IMR-90 (cell line): ENCODE measurements at regions not wholly inside any gene's neighbourhood (a gene's known extent, or its start where the extent isn't known, plus 50 kb on each side); places are given as distances from the start of the nearest gene placed in this dataset.

Experiments
- ATAC-seq: fragments of 200-7000 bp; cut with Tn5 transposase; 2 replicates; pipeline ENCODE4 v1.9.1; 2020; ENCODE audit warnings: low read depth, mild to moderate bottlenecking, moderate library complexity
- BruUV-seq: library from RNA; stranded (reverse); fragments of 400-500 nt; replicated peaks from 2 replicates; lab custom pipeline; 2021; lab: Mats Ljungman, UMichigan
- CTCF ChIA-PET: fragments of 300-600 bp; formaldehyde crosslinking; extraction: SDS; loops from one replicate; lab custom pipeline; 2021; ENCODE audit warnings: antibody characterized with exemption; lab: Yijun Ruan, JAX
- POLR2A ChIA-PET: fragments of 300-600 bp; sonication (Branson Sonifier 250); formaldehyde crosslinking; loops from one replicate; lab custom pipeline; 2022; ENCODE audit warnings: antibody characterized with exemption; ENCODE audit not compliant: unreplicated experiment; lab: Charles Lee
- DNase-seq: peaks from one replicate; pipeline ENCODE4 v3.0.0; 2013
- H2AFZ ChIP-seq: replicated peaks from 2 replicates; pipeline ENCODE3; 2013; ENCODE audit warnings: low read length, mild to moderate bottlenecking; ENCODE audit not compliant: poor library complexity
- H2AK5ac ChIP-seq: 2 replicates; pipeline ENCODE4 v1.6.1; 2013; ENCODE audit warnings: low read depth, low read length, inconsistent platforms
- H2AK9ac ChIP-seq: replicated peaks from 2 replicates; pipeline ENCODE3; 2013; ENCODE audit warnings: mild to moderate bottlenecking, low read depth, low read length, moderate library complexity; ENCODE audit not compliant: poor library complexity
- H2BK120ac ChIP-seq: 2 replicates; pipeline ENCODE4 v1.6.1; 2013; ENCODE audit warnings: low read depth, low read length, inconsistent platforms
- H2BK15ac ChIP-seq: 3 replicates; pipeline ENCODE4 v1.6.1; 2013; ENCODE audit warnings: low read depth, low read length, inconsistent platforms
- H2BK20ac ChIP-seq: 2 replicates; pipeline ENCODE4 v1.6.1; 2013; ENCODE audit warnings: low read depth, mild to moderate bottlenecking, inconsistent platforms, low read length, moderate library complexity
- H2BK5ac ChIP-seq: 2 replicates; pipeline ENCODE4 v1.6.1; 2013; ENCODE audit warnings: mild to moderate bottlenecking, low read depth, low read length, inconsistent platforms; ENCODE audit not compliant: poor library complexity, severe bottlenecking
- H3K14ac ChIP-seq: replicated peaks from 2 replicates; pipeline ENCODE4 v1.6.1; 2013; ENCODE audit warnings: low read depth, low read length, inconsistent platforms
- H3K18ac ChIP-seq: 2 replicates; pipeline ENCODE4 v1.6.1; 2013; ENCODE audit warnings: low read depth, low read length, control low read depth
- H3K23ac ChIP-seq: 2 replicates; pipeline ENCODE4 v1.6.1; 2013; ENCODE audit warnings: low read depth, low read length, inconsistent platforms
- H3K27ac ChIP-seq: 2 replicates; pipeline ENCODE4 v1.5.1; 2013; ENCODE audit warnings: mild to moderate bottlenecking, control low read depth, low read length; ENCODE audit not compliant: insufficient read depth
- H3K27me3 ChIP-seq: 2 replicates; pipeline ENCODE4 v1.6.1; 2013; ENCODE audit warnings: low read length; ENCODE audit not compliant: control insufficient read depth, insufficient read depth
- H3K36me3 ChIP-seq: 2 replicates; pipeline ENCODE4 v1.6.1; 2013; ENCODE audit warnings: low read length, mixed read lengths; ENCODE audit not compliant: control insufficient read depth, insufficient read depth
- H3K4ac ChIP-seq: 2 replicates; pipeline ENCODE4 v1.6.1; 2013; ENCODE audit warnings: low read depth, low read length, inconsistent platforms
- H3K4me1 ChIP-seq: 2 replicates; pipeline ENCODE4 v1.6.1; 2013; ENCODE audit warnings: low read length, mixed read lengths; ENCODE audit not compliant: control insufficient read depth, insufficient read depth
- H3K4me2 ChIP-seq: 2 replicates; pipeline ENCODE4 v1.6.1; 2013; ENCODE audit warnings: low read depth, mild to moderate bottlenecking, control low read depth, low read length, moderate library complexity
- H3K4me3 ChIP-seq: 2 replicates; pipeline ENCODE4 v1.5.1; 2013; ENCODE audit warnings: low read depth, mild to moderate bottlenecking, control low read depth, low read length, moderate library complexity; ENCODE audit not compliant: insufficient read depth
- H3K56ac ChIP-seq: 2 replicates; pipeline ENCODE4 v1.6.1; 2013; ENCODE audit warnings: low read length, inconsistent platforms; ENCODE audit not compliant: insufficient read depth; ENCODE audit errors: extremely low read depth
- H3K79me1 ChIP-seq, 2 experiments: 2 replicates each; pipeline ENCODE4 v1.6.1; 2013; ENCODE audit warnings: low read length in 2 of 2, inconsistent platforms in 1 of 2, low read depth in 1 of 2
- H3K9ac ChIP-seq: 2 replicates; pipeline ENCODE4 v1.6.1; 2013; ENCODE audit warnings: low read depth, low read length, control low read depth
- H3K9me1 ChIP-seq: 2 replicates; pipeline ENCODE4 v1.6.1; 2013; ENCODE audit warnings: low read length, inconsistent platforms; ENCODE audit not compliant: insufficient read depth
- H3K9me3 ChIP-seq: 2 replicates; pipeline ENCODE4 v1.6.1; 2013; ENCODE audit warnings: low read length; ENCODE audit not compliant: control insufficient read depth, insufficient read depth
- H4K20me1 ChIP-seq: 2 replicates; pipeline ENCODE4 v1.6.1; 2013; ENCODE audit warnings: low read length, inconsistent platforms; ENCODE audit not compliant: insufficient read depth
- H4K5ac ChIP-seq: 2 replicates; pipeline ENCODE4 v1.6.1; 2013; ENCODE audit warnings: mild to moderate bottlenecking, low read depth, low read length, control low read depth
- H4K8ac ChIP-seq, 2 experiments: 2 replicates each; pipeline ENCODE4 v1.6.1; 2013; ENCODE audit warnings: low read depth in 2 of 2, low read length in 2 of 2, control low read depth in 1 of 2, inconsistent platforms in 1 of 2
- H4K91ac ChIP-seq: 2 replicates; pipeline ENCODE4 v1.6.1; 2013; ENCODE audit warnings: low read depth, low read length, inconsistent platforms; ENCODE audit not compliant: insufficient read depth
- BHLHE40 ChIP-seq: fragments of 150-350 bp; IDR thresholded peaks from 2 replicates; pipeline ENCODE4 v1.6.1; 2016; ENCODE audit warnings: mild to moderate bottlenecking, low read depth, low read length
- CTCF ChIP-seq: conservative IDR thresholded peaks from 2 replicates; pipeline ENCODE4 v1.5.1; 2012; ENCODE audit warnings: mild to moderate bottlenecking, low read depth, low read length, improper control_type of control experiment
- MAFK ChIP-seq: IDR thresholded peaks from 2 replicates; pipeline ENCODE4 v1.6.1; 2012; ENCODE audit warnings: low read depth, low read length, improper control_type of control experiment
- POLR2A ChIP-seq: IDR thresholded peaks from 2 replicates; pipeline ENCODE4 v1.6.1; 2012; ENCODE audit warnings: mild to moderate bottlenecking, low read depth, low read length
- RCOR1 ChIP-seq: IDR thresholded peaks from 2 replicates; pipeline ENCODE4 v1.6.1; 2012; ENCODE audit warnings: mild to moderate bottlenecking, low read length, improper control_type of control experiment; ENCODE audit not compliant: insufficient replicate concordance
- RFX5 ChIP-seq: IDR thresholded peaks from 2 replicates; pipeline ENCODE4 v1.8.0; 2012; ENCODE audit warnings: low read depth, mild to moderate bottlenecking, low read length, moderate library complexity
- WGBS, 2 experiments: methylation state at CpG; one replicate each; pipeline versions ENCODE4 v1.1.5 to v1.1.7; 2013; ENCODE audit warnings: missing lambda C conversion rate in 2 of 2; ENCODE audit not compliant: insufficient read length in 1 of 2; ENCODE audit errors: extremely low coverage in 2 of 2; 5-methylcytosine and 5-hydroxymethylcytosine counted together
- dilution Hi-C: fragments of 300-500 bp; cut with HindIII; formaldehyde crosslinking; loops from one replicate; pipeline ENCODE4 v1.14.3; 2018; ENCODE audit warnings: low sequenced_read_pairs; ENCODE audit not compliant: unreplicated experiment
- in situ Hi-C: fragments of 300-500 bp; cut with MboI; formaldehyde crosslinking; loops from 3 replicates; pipeline ENCODE4 v1.14.3; 2019; ENCODE audit warnings: low sequenced_read_pairs, inconsistent platforms, mixed read lengths
- intact Hi-C: fragments of 100-400 bp; cut with micrococcal nuclease; formaldehyde crosslinking; loops from 2 replicates; pipeline ENCODE4 v1.10.0; 2022

- BruUV-seq = no TSS peak
- TF ChIP-seq CTCF (no peak), POLR2A (no peak), RFX5 (no peak), MAFK (peak; percentile 88), BHLHE40 (no peak), RCOR1 (no peak)
- no peak overlapping the region for H2AK5ac ChIP-seq
- H2AK9ac ChIP-seq = no peak overlapping the region
- H3K56ac ChIP-seq = no peak overlapping the region
- H3K27ac ChIP-seq = no peak overlapping the region
- peaks cover 6% of the 10 kb centered on the region; the same call in 1 of the 2 replicates for H4K20me1 ChIP-seq
- ChIA-PET POLR2A (no interaction called here), CTCF (no interaction called here)
- DNase-seq (no peak), ATAC-seq (no peak)
- H3K27me3 ChIP-seq = no peaks in the 10 kb centered on the region
- peaks cover 3% of the 10 kb centered on the region for H3K36me3 ChIP-seq
- H3K79me1 ChIP-seq = peaks cover 26 to 51% of the 10 kb centered on the region in 2 experiments
- no peak overlapping the region for H3K4me3 ChIP-seq
- H4K8ac ChIP-seq = no peak overlapping the region; a peak in 1 of 4 replicates
- no peak overlapping the region for H3K9ac ChIP-seq
- H3K4me2 ChIP-seq = no peak overlapping the region
- WGBS, 2 experiments = 86% methylated on average over 1 of the region's 3 CpGs; no CpG with 5 or more reads in 1 of the 2 experiments
- no peak overlapping the region for H2AFZ ChIP-seq
- intact Hi-C loops (no loop called here), dilution Hi-C loops (no loop called here), in situ Hi-C loops (no loop called here)
- no peak overlapping the region for H3K14ac ChIP-seq
- peaks cover 10% of the 10 kb centered on the region for H3K4me1 ChIP-seq
- no peak overlapping the region for H3K4ac ChIP-seq
- H3K18ac ChIP-seq = no peak overlapping the region
- no peak overlapping the region for H2BK20ac ChIP-seq
- no peaks in the 10 kb centered on the region for H3K9me3 ChIP-seq
- H4K91ac ChIP-seq = no peak overlapping the region
- H3K23ac ChIP-seq = no peak overlapping the region
- H3K9me1 ChIP-seq = peaks cover 3% of the 10 kb centered on the region; the same call in 1 of the 2 replicates
- no peak overlapping the region for H4K5ac ChIP-seq
- no peak overlapping the region for H2BK15ac ChIP-seq
- H2BK5ac ChIP-seq = no peak overlapping the region
- H2BK120ac ChIP-seq = no peak overlapping the region
Measured at GRCh38 chr1:149846593-149847466, 52.5 kb upstream of the BOLA1 start.
